ELR (cell line): ENCODE measurements at regions not wholly inside any gene's neighbourhood (a gene's known extent, or its start where the extent isn't known, plus 50 kb on each side); places are given as distances from the start of the nearest gene placed in this dataset.
A peak's percentile ranks its signal among the peaks of the same experiment; 100 is the strongest.
"Not testable (repeated sequence)": the region's sequence is repeated elsewhere in the genome, so short reads cannot be mapped to it uniquely, and the experiment has no call there.

Source experiments
- DNase-seq: peaks from one replicate; pipeline ENCODE4 v3.0.0-alpha.2; 2015; ENCODE audit warnings: low read depth

DNA sequence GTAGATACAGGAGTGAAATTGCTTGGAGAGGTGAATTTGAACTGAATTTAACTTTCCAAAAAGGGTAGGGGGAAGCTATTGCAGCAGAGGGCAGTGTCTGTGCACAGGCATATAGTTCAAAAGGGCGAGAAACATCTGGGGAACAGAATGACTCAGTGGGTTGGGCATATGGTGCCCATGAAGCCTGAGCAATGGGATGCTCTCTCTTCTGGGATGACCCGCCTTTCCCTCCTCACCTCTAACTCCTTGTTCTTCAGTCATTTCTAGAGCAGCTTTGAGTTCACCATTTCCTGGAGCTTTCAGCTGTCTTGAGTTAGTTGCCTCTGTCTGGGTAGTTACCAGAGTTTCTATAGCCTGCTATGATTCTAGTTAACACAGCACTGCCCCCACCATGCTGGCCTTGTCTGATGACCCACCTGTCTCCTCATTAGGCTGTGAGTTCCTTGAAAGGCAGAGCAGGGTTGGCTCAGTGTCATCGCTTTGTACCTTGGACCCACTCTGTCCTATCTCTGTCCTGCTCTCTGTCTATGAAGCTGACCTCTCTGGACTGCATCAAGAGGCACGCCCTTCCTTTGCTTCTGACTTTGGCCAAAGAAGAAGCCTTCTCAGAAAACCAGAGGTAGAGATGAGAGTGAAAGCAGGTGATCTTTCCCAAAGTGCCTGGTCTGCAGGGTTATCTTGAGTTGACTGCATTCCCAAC, 299.6 kb upstream of the KLF4 start:
- DNase-seq = no peak

- DNase-seq = no peak
Measured at GRCh38 chr9:107786561-107786960, 297.0 kb upstream of the KLF4 start.

DNA sequence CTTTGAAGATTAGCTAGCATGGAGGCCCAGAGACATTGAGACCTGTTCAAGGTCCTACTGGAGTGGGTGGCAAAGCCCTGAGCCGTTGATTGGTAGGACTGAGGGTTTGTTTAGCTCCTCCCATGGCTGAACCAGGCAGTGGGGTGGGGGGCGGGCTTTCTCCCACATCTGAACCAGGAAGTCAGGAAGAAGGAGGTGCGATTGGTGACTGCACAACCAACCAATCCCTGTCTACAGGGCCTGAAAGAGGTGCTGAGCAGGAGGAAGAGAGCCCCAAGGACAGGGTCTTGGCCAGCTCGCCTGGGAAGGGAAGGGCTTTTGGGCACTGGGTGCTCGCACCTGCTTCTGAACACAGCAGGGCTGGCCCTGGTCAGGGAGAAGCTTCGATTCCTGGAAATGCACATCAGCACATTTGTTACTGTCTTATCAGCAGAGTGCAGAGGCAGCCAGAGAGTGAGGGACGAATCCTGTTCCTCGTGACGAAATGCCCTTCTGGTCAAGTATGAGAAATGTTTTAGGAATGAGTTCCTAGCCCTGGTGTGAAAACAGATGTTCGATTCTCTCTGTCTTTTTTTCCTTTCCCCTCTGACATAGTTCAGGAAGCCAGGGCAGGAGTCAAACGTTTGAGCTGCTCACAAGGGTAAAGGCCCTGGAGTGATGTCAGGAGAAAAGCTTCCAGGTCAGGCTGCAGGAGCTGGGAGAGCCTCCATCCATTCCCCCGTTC, 294.8 kb upstream of the KLF4 start:
- DNase-seq = peak; percentile 91

GRCh38 chr9:107782789-107783188, 293.2 kb upstream of the KLF4 start:
- DNase-seq = no peak

DNA sequence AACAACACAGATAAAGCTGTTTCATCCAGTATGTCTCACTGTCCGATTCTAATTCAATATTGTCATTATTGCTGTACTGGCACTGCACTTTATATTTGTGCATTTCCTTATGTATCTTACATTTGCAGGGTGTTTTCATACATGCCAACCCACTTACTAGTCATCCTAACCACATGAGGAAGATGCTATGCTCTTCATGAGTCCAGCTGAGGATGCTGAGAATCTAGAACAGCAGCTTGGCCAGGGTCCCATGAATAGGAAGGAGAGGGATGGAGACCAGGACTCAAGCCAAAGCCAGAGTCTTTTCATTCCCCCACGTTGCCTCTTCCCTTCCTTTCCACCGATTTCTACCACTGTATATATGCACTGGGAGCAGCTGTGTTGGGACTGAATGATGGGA, 292.8 kb upstream of the KLF4 start:
- peak; percentile 60 for DNase-seq

GRCh38 chr9:107780960-107781359, 291.4 kb upstream of the KLF4 start:
- DNase-seq = no peak

GRCh38 chr9:107779731-107780130, 290.2 kb upstream of the KLF4 start:
- DNase-seq = no peak

- no peak for DNase-seq
Measured at GRCh38 chr9:107778661-107779060, 289.1 kb upstream of the KLF4 start.

DNA sequence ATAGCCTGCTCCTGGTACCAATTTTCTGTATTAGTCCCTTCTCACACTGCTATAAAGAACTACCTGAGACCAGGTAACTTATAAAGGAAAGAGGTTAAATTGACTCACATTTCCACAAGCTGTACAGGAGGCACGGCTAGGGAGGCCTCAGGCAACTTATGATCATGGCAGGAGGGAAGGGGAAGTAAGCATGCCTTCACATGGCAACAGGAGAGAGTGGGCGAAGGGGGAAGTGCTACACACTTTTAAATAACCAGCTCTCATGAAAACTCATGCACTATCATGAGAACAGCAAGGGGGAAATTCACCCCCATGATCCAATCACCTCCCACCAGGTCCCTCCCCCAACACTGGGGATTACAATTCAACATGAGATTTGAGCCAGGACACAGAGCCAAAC, 284.5 kb upstream of the KLF4 start:
- not testable (repeated sequence) for DNase-seq

DNA sequence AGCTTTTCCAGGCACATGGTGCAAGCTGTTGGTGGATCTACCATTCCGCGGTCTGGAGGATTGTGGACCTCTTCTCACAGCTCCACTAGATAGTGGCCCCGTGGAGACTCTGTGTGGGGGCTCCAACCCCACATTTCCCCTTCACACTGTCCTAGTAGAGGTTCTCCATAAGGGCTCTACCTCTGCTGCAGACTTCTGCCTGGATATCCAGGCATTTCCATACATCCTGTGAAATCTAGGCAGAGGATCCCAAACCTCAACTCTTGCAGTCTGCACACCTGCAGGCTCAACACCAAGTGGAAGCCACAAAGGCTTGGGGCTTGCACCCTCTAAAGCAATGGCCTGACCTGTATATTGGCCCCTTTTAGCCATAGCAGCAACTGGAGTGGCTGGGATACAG, 283.4 kb upstream of the KLF4 start:
- DNase-seq = no peak

- DNase-seq = no peak
Measured at GRCh38 chr9:107770716-107771115, 281.1 kb upstream of the KLF4 start.

GRCh38 chr9:107768224-107768623, 278.7 kb upstream of the KLF4 start:
- DNase-seq = no peak

DNA sequence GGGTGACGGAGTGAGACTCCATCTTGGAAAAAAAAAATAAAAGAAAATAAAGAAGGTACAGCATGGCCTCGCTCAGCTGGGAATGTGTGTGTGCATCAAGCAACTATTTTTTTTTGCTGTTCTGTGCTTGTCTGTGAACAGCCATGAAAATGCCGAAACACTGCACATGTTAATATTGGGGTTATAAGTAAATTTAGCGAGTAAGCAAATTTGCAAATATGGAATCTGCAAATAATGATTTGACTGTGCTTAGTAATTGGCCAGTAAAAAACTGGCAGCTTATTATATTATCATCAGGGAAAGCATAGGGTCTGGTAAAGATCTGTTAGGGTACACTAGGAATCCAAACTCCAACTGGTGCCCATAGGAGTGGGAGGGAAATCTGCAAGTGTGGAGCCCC, 278.1 kb upstream of the KLF4 start:
- DNase-seq = no peak

DNA sequence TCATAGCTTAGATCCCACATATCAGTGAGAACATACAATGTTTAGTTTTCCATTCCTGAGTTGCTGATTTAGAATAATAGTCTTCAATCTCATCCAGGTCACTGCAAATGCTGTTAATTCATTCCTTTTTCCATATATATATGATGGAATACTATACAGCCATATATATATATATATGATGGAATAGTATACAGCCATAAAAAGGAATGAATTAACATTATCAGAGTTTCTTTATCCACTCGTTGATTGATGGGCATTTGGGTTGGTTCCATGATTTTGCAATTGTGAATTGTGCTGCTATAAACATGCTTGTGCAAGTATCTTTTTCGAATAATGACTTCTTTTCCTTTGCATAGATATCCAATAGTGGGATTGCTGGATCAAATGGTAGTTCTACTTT, 273.9 kb upstream of the KLF4 start:
- not testable (repeated sequence) for DNase-seq

- DNase-seq = no peak
Measured at GRCh38 chr9:107761307-107761706, 271.7 kb upstream of the KLF4 start.

- no peak for DNase-seq
Measured at GRCh38 chr9:107760469-107761242, 271.1 kb upstream of the KLF4 start.

- DNase-seq = no peak
Measured at GRCh38 chr9:107759823-107760166, 270.2 kb upstream of the KLF4 start.

GRCh38 chr9:107759009-107759822, 269.6 kb upstream of the KLF4 start:
- DNase-seq = no peak

DNA sequence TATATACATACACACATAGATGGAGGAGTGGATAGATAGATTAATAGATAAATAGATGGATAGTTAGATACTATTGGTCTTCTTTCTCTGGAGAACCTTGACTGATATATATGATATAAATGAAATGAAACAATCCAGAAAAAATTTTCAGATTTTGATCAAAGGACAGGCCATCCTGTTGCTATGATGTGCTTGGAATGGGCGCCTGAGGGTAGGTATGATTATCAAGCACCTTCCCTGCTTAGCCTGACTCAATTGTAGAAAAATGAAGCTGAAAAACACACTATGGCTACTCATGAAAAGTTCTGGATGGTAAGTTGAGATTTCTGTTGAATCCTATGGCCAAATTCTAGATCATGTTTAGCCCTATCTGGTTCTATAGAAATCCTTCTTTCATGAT, 266.5 kb upstream of the KLF4 start:
- no peak for DNase-seq

- DNase-seq = peak; percentile 90
Measured at GRCh38 chr9:107755246-107755645, 265.7 kb upstream of the KLF4 start.

- peak; percentile 84 for DNase-seq
Measured at GRCh38 chr9:107751567-107752210, 262.1 kb upstream of the KLF4 start.
